Fibroblast of skin of right quadriceps (primary cell): ENCODE measurements at regions not wholly inside any gene's neighbourhood (a gene's known extent, or its start where the extent isn't known, plus 50 kb on each side); places are given as distances from the start of the nearest gene placed in this dataset.

Experiments
- DNase-seq: peaks from one replicate; pipeline ENCODE4 v3.0.0-alpha.2; 2013

DNA sequence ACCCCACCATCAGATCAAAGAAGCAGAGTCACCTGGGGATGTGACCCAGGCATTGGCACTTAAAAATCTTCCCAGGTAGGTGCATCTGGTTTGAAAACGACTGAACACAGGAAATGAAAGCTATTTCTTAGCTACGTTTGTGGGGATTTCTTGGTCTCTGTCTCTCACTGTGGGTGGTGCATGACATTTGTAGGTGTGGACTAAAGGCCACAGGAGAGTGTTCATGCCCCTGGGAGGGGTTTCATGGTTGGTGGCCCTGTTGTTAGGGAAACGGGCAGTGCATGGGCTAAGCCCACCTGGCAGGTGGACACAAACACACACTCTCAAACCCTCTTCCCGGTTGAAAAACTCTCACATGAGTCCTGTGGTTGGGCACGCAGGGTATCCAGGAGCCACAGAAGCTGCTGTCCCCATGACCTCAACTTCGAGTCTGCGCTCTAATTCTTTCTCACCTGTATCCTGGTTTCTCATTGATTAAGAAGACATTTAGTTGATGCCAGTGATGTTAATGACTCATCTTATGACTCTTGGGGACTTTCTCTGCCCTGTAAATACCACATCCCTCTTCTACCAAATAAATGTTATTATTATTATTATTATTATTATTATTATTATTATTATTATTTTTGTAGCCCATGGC, 119.4 kb downstream of the MRPS6 start:
- DNase-seq, result no peak

DNA sequence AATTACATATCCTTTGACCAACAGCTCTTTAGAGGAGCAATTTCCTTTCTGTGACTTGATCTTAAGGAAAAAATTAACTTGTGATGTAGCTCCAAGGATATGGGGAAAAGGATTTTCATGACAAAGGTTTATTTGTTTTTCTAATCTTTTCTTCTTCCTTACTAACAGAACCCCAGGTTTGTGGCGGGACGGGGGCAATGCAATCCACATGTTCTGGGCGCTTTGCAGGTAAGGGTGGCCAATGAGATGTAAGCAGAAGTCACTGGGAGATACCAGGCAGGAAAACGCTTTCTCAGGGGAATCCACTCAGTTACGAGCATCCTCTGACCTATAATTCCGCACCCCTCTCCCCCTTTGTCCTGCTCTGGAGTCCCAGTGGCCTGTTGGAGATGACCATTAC, 122.0 kb downstream of the MRPS6 start:
- DNase-seq, result no peak

DNA sequence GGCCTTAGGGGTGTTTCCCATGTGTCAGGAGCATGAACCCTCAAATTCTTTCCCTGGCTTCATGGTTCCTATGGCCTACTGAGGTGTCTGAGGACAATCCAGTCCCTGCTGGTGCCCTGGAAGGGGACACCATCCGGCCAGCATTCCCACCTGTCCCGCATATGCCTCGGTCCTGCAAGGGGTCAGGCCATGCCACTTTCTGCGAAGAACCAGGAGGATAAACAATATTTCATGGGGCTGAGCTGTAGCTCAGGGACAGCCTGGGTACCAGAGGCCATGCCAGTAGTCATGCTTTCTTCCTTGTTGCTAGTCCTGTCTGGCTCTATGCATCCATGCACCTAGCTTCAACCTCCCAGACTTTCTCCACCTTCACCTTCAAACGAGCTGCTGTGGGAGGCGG, 123.6 kb downstream of the MRPS6 start:
- DNase-seq, result no peak

DNA sequence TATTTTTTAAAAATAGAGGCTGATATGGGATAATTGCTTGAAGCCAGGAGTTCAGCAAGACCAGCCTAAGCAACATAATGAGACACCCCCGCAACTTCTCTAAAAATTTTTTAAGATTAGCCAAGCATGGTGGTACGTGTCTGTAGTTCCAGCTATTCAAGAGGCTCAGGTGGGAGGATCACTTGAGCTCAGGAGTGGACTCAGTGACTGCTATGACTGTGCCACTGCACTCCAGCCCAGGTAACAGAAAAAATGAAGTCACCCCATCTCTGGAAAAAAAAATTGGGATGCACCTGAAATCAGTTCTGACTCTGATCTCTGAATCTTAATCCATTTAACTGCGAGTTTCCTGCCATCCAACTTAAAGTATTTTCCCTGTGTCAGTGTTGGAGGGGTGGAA, 124.2 kb downstream of the MRPS6 start:
- DNase-seq, result no peak

DNA sequence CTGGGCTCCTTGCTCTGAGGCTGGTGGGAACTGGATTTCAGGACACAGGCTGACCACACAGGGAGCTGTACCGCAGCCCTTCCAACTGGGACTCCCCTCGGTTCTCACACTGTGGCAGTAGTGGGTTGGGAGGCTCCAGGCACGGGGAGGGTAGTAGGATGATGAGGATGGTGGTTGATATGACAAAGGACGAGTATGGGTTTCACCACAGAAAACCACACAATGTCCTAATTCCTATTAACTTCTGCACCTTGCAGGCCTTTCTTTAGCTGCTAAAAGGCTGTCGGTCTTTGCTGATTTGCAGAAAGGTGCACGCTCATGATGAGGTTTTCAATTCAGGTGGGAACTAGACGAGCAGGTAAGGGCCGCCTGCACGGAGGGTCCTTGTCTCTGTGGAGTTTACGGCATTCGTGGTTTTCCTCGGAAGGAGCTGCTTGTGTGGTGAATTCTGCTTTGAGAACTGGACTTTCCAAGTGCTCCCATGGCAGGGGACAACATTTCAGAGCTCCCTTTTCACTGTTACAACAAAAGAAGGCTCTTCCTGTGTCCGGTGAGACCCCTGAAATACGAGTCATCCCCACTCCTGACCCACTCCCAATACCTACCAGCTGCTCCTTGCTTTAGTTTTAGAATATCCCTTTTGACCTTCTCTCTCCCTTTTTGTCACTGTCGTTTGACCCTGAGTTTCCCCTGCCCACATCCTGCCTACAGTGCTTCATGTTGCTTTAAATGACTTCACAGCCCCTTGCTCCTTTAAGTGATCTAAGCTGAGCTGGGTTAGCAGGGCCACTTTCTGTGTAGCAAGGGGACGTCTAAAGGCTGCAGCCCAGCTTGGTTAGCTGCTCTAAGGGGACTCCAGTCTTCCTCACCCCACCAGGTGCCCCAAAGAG, 125.1 kb downstream of the MRPS6 start:
- no peak for DNase-seq

DNA sequence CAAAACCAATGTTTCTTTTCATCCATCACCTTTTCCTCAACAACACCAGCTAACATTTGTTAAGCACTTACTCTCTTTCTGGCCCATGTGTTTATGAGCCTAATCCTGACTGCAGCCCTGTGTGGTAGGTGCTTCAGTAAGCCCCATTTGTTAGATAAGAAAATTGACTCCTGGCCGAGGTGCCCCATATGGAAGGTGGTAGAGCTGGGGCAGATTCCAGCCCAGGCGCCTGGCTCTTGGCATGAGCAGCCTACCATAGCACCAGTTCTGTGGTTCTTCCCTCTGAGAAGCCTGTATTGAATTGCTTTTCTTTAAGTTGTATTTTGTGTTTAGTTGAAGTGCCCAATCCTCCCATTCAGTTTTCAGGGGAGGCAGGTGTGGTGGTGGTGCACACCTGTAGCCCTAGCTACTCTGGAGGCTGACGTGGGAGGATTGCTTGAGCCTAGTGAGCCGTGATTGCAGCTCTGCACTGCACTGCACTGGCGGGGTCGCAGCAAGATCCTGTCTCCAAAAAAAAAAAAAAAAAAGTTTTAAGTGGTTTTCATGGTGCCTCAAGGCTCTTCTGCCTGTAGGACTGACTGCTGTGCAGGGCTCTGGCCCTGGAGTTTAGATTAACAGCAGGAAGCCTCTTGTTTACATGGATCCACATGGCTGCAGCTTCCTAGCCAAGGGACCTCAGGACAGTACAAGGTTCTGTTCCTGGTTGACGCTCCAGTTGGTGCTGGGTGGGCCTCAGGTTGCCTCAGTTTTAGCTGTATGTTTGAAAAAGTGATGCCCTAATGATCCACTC, 125.9 kb downstream of the MRPS6 start:
- no peak for DNase-seq

DNA sequence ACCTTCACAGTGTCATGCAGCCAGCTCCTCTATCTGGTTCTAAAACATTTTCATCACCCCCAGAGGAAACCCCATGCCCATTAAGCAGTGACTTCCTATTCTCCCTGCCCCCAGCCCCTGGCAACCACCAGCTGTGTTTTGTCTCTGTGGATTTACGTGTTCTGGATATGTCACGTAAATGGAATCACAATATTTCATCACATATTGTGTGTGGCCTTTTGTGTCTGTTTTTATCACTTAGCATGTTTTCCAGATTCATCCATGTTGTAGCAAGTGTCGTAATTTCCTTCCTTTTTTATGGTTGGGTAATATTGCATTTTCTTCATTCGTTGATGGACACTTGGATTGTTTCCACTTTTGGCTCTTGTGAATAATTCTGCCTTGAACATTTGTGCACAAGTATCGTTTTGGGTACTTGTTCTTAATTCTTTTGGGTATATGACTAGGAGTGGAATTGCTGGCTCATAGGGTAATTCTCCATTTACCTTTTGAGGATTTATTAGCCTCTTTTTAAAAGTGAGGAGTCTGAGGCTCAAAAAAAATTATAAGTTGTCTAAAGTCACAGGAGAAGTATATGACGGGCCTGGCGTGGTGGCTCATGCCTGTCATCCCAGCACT, 127.0 kb downstream of the MRPS6 start:
- peak; percentile 25 for DNase-seq

DNA sequence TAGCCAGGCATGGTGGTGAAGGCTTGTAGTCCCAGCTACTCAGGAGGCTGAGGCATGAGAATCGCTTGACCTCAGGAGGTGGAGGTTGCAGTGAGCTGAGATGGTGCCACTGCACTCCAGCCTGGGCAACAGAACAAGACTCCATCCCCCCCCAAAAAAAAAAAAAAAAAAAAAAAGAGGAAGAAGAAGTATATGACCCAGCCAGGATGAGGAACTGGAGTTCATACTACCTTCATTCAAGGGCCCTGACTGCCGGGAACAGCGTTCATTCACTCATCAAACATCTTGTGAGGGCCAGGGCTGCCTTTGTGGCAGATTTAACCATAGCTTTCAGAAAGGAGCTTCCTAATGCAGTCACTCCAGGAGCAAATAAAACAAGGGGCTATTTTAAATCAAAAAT, 127.6 kb downstream of the MRPS6 start:
- DNase-seq, result no peak

DNA sequence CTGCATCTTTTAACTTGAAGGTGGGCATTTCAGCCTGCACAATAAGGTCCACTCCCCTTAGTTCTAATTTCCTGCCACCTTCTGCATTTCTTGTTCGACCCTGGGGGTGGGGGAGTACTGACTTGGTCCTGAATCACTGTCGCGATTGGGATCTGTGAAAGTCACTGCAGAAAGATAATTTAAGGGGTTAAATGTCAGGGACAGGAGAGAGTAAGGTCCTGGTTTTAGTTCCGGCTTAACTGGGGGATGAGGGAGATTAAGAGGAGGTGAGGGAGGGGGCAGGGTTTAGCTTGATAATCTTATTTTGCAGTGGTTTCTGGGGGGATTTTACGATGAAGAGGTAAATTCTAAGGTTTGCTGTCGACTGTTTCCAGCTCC, 128.1 kb downstream of the MRPS6 start:
- DNase-seq, result no peak

DNA sequence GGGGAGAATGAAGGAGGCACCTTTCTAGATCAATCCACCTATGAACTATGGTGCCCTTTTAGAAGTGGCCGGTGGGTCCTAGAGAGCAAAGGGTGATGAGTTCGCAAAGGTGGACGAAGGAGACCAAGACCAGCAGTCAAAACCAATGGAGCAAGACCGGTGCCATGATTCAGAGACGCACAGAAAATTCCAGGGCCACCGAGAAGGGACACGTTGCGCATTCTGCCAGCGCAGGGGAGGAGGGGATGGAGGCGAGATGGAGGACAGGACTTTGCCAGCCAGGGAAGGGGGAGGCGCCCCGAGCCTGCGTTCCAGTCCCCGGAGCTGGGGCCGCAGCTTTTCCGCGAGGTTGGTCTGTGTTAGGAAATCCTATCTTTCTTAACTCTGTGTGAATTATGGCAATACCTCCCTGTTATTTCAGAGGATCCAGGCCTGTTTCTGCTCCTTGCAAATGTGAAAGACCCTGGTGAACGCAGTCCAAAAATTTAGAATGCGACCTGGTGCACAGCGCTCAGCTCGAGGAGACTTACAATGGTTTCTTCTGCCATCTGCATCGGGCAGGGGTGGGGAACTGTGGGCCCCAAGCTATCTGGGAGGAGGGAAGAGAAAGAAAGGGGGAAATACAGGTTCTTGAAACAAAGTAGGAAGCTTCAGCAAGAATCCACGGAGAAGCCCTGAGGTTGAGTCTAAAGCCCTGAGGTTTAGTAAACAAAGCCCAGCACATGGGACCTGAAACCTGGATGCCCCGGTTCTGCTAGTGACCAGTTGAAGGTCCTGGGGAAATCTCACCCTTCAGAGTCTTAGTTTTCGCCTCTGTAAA, 129.4 kb downstream of the MRPS6 start:
- DNase-seq, result peak; percentile 44

DNA sequence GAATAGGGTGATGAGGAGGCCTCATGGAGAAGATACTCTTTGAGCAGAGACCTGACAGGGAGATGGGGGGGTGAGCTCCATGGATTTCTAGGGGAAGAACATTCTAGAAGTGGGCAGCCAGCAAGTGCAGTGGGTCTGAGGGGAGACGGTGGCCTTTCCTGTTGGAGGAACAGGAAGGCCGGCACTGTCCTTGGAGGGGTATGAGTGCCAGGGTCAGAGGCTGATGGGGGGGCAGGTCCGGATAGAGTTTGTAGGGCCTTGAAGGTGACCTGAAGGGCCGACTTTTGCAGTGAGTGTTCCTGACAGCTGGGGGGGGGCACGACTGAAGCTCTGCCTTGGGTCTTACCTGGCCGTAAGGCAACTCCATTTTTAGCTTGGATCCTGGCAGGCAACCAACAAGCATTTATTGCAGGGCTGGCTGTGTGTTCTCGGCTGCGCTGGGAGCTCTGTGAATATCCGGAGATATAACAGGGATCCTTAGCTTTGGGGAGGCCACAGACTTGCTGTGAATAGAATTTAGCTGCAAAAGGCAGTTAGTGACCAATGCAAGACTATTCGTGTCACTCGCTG, 130.6 kb downstream of the MRPS6 start:
- no peak for DNase-seq

DNA sequence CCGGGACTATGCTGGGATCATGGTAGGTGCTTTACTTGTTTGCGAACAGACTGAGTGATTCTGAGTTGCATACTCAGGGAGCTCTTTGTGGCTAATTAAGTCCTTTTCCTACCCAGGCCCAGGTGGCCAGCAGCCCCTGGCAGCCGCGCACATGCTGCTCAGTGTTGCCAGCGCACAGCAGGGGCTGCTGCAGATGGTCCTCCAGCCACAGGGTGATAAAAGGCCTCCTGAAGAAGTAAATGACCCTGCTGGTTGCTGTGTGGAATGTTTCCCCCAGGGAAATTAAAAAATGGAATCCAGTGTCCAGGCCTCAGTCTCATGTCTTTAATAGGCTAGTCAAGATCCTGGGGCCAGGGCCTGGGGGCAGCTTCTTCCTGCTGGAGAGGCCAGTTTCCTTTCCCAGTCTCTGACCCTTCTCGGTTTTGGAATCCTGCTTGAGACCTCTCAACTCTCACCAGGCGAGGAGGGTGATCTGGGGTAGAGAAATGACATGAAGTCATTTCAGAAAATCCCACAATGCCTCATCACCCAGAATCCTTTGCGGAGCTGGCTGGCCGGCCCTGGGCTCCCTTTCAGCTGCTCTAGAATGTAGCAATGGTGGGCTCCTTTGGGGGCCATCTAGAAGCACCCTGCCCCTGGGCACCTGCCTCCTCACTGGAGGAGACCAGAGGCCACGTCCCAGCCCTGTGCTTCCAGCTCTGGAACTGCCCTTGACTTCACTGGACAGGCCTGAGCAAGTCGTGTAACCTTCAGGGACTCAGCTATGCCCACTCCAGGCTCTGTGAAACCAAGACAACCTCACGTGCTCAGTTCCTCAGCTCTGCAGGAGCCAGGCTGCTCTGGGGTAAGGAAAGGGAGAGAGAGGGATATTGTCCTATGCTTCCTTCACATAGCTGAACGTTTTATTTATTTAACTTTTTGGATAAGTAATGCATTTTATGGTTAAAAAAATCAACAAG, 131.4 kb downstream of the MRPS6 start:
- DNase-seq, result no peak

DNA sequence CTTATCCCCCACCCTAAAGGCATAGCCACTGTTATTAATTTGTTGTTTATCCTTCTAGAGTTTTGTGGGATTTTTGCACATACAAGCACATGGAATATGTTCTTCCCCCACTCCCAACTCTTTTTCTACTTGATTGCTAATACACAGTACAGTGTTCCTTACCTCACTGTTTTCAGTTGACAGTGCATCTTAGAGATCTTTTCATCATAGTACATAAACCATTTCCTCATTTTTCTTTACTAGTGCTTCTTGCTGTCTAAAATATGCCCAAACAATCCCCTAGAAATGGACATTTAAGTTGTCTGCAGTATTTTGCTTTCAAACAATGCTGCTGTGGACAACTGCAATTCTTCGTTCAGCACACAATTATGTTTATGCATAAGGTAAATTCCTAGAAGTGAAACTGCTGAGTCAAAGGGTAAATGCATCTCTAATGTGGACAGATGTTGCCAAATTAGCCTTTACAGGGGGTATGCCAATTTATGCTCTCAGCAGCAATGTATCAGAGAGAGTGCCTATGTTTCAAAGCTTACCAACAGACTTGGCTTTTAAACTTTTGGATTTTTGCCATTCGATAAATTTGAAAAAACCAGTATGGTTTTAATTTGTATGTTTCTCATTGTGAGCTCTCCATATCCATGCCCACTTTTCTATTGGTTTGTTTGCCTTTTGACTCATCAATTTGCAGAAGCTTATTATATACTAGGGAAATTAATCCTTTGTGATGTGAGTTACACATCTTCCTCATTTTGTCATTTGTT, 132.6 kb downstream of the MRPS6 start:
- peak; percentile 61 for DNase-seq

DNA sequence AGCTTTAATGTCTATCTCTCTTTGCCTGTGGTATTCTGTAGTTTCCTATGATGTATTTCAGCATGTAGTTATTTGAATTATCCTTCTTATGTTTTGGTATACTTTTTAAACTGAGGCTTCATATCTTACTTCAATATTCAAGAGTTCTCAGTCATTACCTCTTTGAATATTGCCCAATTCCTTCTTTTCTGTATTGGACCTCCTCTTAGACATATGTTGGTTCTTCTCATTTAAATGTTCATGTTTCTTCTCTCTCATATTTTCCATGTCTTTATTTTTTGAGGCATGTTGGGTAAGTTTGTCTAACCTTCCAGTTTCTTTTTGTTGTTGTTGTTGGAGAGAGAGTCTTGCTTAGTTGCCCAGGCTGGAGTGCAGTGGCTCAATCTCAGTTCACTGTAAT, 140.6 kb downstream of the MRPS6 start:
- no peak for DNase-seq

DNA sequence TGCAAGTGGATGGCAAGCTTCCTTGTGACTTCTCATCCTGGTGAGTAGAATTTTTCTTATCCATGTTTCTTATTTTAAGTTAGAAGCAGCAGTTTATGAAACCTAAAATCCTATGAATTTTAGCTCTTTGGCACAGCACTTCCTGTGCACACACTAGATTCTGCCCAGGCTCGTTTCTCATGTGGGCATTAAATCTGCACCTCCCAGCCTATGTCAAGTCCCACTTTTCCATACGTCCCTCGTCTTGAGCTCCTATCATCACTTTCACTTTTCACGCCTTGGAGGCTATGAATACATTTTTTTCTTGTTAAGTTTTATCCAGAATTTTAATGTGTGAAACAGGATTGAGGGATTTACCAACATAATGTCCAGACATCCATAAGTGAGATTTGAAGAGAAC, 142.1 kb downstream of the MRPS6 start:
- DNase-seq, result no peak

DNA sequence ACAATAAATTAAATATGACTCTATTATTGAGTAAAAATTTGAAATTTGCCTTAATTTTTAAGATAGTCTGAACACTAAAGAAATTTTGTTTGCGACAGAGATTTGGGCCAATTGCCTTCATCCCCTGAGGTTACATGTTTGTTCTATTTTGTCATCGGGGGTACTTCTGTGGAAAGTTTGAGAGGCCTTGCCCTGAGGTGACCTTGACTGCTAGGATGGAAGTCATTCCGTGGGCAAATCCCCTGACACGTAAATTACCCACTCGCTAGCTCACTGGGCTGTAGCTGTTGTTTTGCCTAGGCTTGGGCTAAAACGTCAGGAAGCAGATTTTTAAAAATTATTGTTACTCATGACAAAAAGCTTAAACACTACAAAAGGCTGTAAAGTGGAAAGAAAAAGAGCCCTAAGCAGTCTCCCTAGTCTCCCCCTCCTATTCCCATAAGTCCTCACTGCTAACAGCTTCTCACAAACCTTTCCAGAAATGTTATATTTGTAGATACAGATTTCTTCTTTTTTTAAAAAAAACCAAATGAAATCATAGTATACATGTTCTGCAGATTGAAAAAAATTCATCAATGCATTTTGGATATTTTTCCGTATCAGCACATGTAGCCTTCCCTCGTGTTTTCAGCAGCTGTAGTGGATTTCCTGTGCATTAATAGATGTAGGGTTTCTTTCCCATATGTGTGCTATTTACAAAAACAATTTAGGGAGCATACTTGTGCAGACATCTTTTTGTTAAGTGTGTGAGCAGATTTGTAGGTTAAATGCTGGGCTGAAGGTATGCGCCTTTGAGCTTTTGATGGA, 142.7 kb downstream of the MRPS6 start:
- DNase-seq, result no peak

DNA sequence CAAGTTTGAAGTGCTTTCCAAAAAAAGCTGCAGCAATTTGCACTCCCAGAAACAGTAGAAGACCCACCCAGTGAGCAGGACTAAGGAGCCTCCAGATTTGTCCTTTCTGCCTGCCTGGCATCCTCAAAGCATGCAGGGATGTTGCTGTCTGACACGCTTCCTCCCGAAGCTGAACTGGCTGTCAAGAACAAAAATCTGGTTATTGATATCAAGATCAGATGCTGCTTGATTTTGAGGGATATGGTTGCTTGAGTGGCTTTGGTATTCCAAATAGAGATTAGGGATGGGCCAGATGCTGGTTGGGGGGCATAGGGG, 143.3 kb downstream of the MRPS6 start:
- DNase-seq, result no peak

DNA sequence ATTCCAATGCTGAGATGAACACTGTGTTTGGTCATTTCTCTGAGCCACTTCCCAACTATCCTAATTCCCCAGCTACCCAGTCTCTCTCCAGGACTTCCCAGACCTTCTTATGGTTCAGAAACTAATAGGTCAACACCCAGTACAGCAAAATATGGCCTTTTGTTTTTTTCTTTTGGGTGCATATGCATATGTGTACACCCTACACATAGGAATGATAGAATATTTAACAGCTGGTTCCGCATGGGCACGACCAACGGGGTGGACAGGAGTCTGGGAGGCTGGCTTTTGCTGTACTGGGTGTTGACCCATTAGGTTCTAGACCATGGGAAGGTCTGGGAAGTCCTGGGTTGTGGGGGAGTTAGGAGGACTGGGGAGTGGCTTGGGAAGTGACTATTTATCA, 143.9 kb downstream of the MRPS6 start:
- DNase-seq, result no peak

DNA sequence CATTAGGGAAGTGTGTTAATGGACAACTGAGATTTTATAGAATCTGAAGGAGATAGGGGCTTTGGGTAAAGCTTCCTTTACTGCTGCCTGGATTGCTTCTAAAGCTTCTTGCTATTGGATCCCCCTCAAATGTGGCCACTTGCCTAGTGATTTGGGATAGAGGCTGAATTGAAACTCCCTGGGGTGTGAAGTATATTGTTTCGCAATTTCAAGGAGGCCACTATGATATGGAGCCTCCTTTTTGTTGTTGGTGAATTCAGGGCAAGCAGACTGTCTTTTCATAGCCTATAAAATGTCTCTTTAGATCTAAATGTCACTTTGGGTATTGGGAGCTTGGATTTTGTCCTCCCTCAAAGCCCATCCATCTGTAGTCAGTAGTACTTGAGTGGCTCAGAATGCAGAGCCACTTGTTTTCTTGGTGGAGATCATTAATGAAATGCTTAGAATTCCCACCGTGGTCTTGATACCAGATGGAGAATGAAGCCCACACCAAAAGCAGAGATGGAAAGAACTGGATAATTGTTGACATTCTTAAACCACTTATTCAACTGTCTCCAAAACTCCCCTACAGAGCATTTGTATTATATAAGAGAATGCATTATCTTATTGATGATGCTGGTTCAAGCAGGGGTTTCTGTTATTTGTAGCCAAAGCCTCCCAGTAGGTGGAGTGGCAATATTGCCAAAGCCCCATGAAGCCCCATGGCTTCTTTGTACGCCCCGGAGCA, 144.3 kb upstream of the KCNE2 start:
- DNase-seq, result no peak
